GM13977 (cell line): ENCODE measurements at regions not wholly inside any gene's neighbourhood (a gene's known extent, or its start where the extent isn't known, plus 50 kb on each side); places are given as distances from the start of the nearest gene placed in this dataset.

Experiments
- DNase-seq: peaks from one replicate; pipeline ENCODE4 v3.0.0; 2012; ENCODE audit warnings: low spot score
- in situ Hi-C: fragments of 300-500 bp; cut with MboI; formaldehyde crosslinking; loops from one replicate; pipeline ENCODE4 v1.12.0; 2022; ENCODE audit warnings: low sequenced_read_pairs, low pct_unique_long_range_greater_than_20kb, mixed read lengths, inconsistent platforms; ENCODE audit not compliant: unreplicated experiment
- TF ChIP-seq, protein P1 (sequence below): IDR thresholded peaks from 2 replicates; pipeline ENCODE4 v1.5.1; 2012; ENCODE audit warnings: mild to moderate bottlenecking, control low read depth; ENCODE audit not compliant: insufficient read depth; ENCODE audit errors: extremely low read depth, missing control alignments

DNA sequence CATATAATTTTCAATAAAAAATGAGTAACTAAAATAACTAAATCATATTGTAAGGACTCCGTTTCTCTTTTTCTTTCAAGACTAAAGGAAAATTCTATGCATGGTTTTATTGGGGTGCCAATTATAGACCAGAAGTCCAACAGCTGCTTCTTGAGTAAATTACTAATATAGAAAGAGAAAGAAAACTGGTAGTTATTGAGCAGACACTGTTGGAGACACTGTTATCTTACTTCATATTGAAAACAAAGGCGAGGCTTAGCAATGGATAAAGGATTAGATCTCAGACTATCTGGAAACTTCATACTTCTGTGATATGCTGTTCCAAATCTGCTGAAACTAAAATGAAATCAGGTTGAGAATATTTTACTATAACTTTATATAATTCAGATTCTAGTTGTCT is 169.6 kb upstream of the EYS start:
- in situ Hi-C loops: no loop called here
- DNase-seq: no peak
- TF ChIP-seq, protein P1, sequence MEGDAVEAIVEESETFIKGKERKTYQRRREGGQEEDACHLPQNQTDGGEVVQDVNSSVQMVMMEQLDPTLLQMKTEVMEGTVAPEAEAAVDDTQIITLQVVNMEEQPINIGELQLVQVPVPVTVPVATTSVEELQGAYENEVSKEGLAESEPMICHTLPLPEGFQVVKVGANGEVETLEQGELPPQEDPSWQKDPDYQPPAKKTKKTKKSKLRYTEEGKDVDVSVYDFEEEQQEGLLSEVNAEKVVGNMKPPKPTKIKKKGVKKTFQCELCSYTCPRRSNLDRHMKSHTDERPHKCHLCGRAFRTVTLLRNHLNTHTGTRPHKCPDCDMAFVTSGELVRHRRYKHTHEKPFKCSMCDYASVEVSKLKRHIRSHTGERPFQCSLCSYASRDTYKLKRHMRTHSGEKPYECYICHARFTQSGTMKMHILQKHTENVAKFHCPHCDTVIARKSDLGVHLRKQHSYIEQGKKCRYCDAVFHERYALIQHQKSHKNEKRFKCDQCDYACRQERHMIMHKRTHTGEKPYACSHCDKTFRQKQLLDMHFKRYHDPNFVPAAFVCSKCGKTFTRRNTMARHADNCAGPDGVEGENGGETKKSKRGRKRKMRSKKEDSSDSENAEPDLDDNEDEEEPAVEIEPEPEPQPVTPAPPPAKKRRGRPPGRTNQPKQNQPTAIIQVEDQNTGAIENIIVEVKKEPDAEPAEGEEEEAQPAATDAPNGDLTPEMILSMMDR: no peak

DNA sequence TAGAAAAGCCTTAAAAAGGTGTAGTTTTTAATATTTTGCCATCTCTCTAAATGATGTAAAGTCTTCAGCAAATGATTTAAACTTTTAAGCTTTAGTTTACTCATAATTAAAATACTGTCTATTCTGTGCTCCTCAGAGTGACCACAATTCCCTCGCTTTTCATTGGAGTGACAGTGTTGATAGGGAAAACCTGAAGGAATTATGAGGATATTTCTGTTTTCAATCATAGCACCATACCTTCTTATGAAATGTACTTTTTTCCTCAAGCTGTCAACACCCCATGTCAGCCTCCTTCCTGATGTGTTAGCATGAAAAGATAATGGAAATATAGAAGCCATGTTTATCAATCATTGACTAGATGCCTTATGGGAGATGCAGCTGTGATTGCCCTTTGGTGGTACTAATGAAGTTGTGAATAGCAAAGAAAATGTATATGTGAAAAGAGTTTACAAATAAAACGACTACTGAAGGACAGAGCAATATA is 145.4 kb upstream of the EYS start:
- TF ChIP-seq, protein P1: no peak
- in situ Hi-C loops: no loop called here
- no peak for DNase-seq

DNA sequence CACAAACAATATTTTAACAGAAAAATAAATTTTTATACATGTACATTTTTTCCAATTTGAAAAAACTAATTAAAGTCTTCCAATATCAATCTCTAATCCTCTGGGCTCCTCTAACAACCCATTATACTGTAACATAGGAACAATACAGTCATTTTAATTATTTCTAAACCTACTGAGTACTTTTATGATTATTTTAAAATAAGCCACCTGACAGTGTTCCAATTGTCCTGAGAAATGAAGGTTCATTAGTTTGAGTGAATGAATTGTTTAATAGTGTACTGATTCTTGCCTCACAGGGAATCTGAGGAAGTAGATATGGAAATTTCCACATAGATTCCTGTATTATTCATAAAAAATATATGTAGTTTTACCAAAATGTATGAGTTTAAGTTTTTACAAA is 123.1 kb upstream of the EYS start:
- TF ChIP-seq, protein P1: no peak
- no peak for DNase-seq
- in situ Hi-C loops: no loop called here

DNA sequence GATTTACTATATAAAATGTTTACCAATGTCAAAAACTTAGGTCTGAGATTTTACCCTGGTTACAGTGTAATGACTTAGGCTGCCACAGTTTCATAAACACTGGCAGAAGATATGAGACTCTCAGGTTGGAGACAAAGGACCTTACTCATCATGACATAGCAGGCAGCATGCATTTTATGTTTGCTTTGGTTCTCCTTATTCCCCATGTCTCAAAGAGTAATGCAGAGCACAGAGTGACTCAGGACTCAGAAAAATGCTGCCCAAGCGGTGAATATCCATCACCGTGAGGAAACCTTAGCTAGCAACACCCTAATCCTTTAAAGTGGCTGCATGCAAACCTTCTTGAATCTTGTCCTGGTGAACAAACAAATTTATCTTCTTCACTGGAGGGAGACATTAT is 112.1 kb upstream of the EYS start:
- in situ Hi-C loops: no loop called here
- no peak for DNase-seq
- TF ChIP-seq, protein P1: no peak

DNA sequence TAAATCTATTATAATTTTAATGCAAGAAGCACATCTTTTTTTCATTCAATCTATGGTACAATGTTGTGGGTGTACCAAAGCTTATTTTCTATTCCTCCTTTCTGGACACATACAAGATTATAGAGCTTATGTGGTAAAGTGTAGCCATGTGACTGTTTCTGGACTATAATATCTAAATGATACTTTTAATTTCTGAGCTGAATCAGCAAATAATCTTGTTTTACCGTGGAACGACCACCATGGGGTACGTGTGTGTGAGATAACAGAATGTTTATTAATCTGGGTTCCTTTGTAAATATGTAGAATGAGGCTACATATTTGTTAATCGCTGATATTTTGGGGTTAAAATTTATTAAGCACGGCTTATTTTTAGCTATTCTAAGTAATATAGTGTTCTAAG is 111.5 kb upstream of the EYS start:
- in situ Hi-C loops: no loop called here
- no peak for DNase-seq
- TF ChIP-seq, protein P1: no peak

DNA sequence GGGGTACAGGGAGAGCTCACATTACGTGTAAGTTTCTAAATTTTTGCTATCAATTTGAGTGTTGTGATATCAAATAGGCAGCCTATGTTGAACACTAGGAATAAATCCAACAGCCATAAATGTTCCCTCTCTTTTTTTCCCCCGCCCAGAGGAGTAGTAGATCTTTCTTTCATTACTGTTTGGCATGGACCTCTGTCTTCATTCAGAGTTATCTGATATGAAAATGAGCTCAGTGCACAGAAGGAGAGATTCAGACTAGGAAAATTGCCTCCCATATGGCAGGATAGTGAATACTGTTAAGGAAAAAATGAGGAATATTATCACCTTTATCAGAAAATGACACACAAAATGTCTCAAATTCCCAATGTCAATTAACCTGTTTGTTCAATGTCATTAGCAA is 110.0 kb upstream of the EYS start:
- TF ChIP-seq, protein P1: no peak

DNA sequence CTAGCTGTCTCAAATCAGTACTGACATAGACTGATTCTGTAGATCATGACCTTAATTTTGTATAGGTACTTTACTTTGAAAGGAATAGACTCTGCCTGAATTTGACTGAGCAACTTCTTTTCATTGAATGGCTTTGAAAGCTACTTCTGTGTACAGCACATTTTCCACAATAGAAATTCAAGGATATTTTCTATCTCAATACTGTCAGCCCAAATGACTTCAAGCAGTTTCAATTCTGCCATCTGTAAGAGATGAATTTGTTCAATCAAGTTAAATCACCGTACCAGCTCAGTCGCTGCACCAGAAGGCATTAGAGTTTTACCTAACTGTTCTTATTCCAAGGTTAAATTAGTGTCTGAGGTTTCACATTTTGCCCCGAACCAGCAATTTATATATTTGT is 107.0 kb upstream of the EYS start:
- TF ChIP-seq, protein P1: no peak
- in situ Hi-C loops: no loop called here
- no peak for DNase-seq

More for the DNA sequence above, 110.0 kb upstream of the EYS start:
- no peak for DNase-seq
- in situ Hi-C loops: no loop called here
